K562 (cell line): ENCODE measurements at regions not wholly inside any gene's neighbourhood (a gene's known extent, or its start where the extent isn't known, plus 50 kb on each side); places are given as distances from the start of the nearest gene placed in this dataset.

ENCODE experiments used
- ATAC-seq: fragments of 200-7000 bp; cut with Tn5 transposase; 3 replicates; pipeline ENCODE4 v1.9.1; 2020; ENCODE audit warnings: moderate library complexity
- BruUV-seq: library from RNA; stranded (reverse); fragments of 400-500 nt; replicated peaks from 2 replicates; lab custom pipeline; 2021; lab: Mats Ljungman, UMichigan
- CTCF ChIA-PET: fragments of 300-600 bp; formaldehyde crosslinking; extraction: SDS; loops from one replicate; lab custom pipeline; 2021; ENCODE audit warnings: low intra/inter-chr PET ratio; lab: Yijun Ruan, JAX
- POLR2A ChIA-PET: fragments of 300-600, 350-650 bp; sonication (Branson Sonifier 250); formaldehyde crosslinking; extraction: SDS; loops from one replicate; lab custom pipeline; 2021; ENCODE audit warnings: antibody characterized with exemption, inconsistent platforms; lab: Yijun Ruan, JAX
- DNase-seq, 4 experiments: peaks; one replicate each; pipeline versions ENCODE4 v3.0.0 to v3.0.0-alpha.2; 2011 to 2018; ENCODE audit warnings: low spot score in 3 of 4, mixed read lengths in 3 of 4; ENCODE audit errors: extremely low read depth in 1 of 4
- FAIRE-seq: peaks from 2 replicates; lab custom pipeline; 2011; peaks lifted over from hg19 to GRCh38; lab: Jason Lieb, UNC
- H2AFZ ChIP-seq: 2 replicates; pipeline ENCODE4 v1.6.0; 2011; ENCODE audit warnings: low read depth, low read length, control low read depth, inconsistent platforms
- H3K27ac ChIP-seq: fragments of 200-600 bp; 3 replicates; pipeline ENCODE4 v1.8.0; 2011; ENCODE audit warnings: low read depth, mild to moderate bottlenecking, control low read depth, inconsistent platforms, low read length, moderate library complexity, mixed read lengths; ENCODE audit errors: extremely low read depth
- H3K27me3 ChIP-seq, 2 experiments: fragments of 300-600 bp in 1 of 2; 2 replicates in 1 of 2; 3 replicates in 1 of 2; pipeline versions ENCODE4 v1.6.0 to v1.8.0; 2011; ENCODE audit warnings: inconsistent platforms in 2 of 2, low read length in 2 of 2, mild to moderate bottlenecking in 1 of 2, mixed read lengths in 1 of 2, moderate library complexity in 1 of 2; ENCODE audit not compliant: control insufficient read depth in 2 of 2, insufficient read depth in 2 of 2
- H3K36me3 ChIP-seq: fragments of 300-600 bp; 3 replicates; pipeline ENCODE4 v1.8.0; 2011; ENCODE audit warnings: mild to moderate bottlenecking, low read length, inconsistent platforms; ENCODE audit not compliant: control insufficient read depth, insufficient read depth
- H3K4me1 ChIP-seq, 2 experiments: fragments of 200-600 bp in 1 of 2; replicated peaks in 1 of 2; 2 replicates in 1 of 2; 3 replicates in 1 of 2; pipeline versions ENCODE4 v1.5.1 to v1.8.0; 2011; ENCODE audit warnings: inconsistent platforms in 2 of 2, low read length in 2 of 2, mild to moderate bottlenecking in 1 of 2, mixed read lengths in 1 of 2, moderate library complexity in 1 of 2; ENCODE audit not compliant: control insufficient read depth in 2 of 2, insufficient read depth in 2 of 2
- H3K4me2 ChIP-seq: 2 replicates; pipeline ENCODE4 v1.6.1; 2011; ENCODE audit warnings: low read length, control low read depth, inconsistent platforms, mixed read lengths; ENCODE audit not compliant: insufficient read depth
- H3K4me3 ChIP-seq: fragments of 200-600 bp; sonication (generic), shearing (Covaris generic); 2 replicates; pipeline ENCODE4 v1.5.1; 2016; ENCODE audit warnings: control low read depth, inconsistent platforms
- H3K79me2 ChIP-seq: fragments of 200-600 bp; 3 replicates; pipeline ENCODE4 v1.8.0; 2011; ENCODE audit warnings: low read length, inconsistent platforms; ENCODE audit not compliant: control insufficient read depth, insufficient read depth
- H3K9ac ChIP-seq, 2 experiments: 2 replicates each; pipeline versions ENCODE4 v1.6.0 to v1.6.1; 2011; ENCODE audit warnings: low read depth in 2 of 2, low read length in 2 of 2, control low read depth in 1 of 2, inconsistent platforms in 1 of 2, mild to moderate bottlenecking in 1 of 2, mixed read lengths in 1 of 2; ENCODE audit not compliant: insufficient read depth in 1 of 2
- H3K9me1 ChIP-seq: one replicate; pipeline ENCODE4 v1.6.0; 2011; ENCODE audit warnings: inconsistent platforms, mild to moderate bottlenecking, low read length, moderate library complexity; ENCODE audit not compliant: control insufficient read depth, insufficient read depth
- H3K9me3 ChIP-seq: replicated peaks from 2 replicates; pipeline ENCODE4 v1.5.1; 2011; ENCODE audit warnings: low read depth, low read length, inconsistent platforms; ENCODE audit not compliant: control insufficient read depth, insufficient read depth
- H4K20me1 ChIP-seq: replicated peaks from 2 replicates; pipeline ENCODE4 v1.6.1; 2011; ENCODE audit warnings: low read length, inconsistent platforms, mixed read lengths; ENCODE audit not compliant: control insufficient read depth, insufficient read depth
- SPI1 ChIP-seq: IDR thresholded peaks from 2 replicates; pipeline ENCODE4 v1.6.1; 2011; ENCODE audit warnings: low read depth, low read length, control low read depth, borderline replicate concordance
- ZBTB17 ChIP-seq: fragments of 450-650 bp; formaldehyde crosslinking; IDR thresholded peaks from 2 replicates; pipeline ENCODE4 v1.4.0; 2020; ENCODE audit warnings: mild to moderate bottlenecking
- WGBS: fragments of 100-300 bp; shearing (Covaris generic); methylation state at CpG from one replicate; pipeline ENCODE4 v1.1.6; 2016; ENCODE audit warnings: low coverage, mixed read lengths; ENCODE audit not compliant: insufficient coverage; ENCODE audit errors: missing lambda C conversion rate; 5-methylcytosine and 5-hydroxymethylcytosine counted together
- in situ Hi-C: fragments of 300-500 bp; cut with MboI; formaldehyde crosslinking; loops from 4 replicates; pipeline ENCODE4 v1.15.0; 2018; ENCODE audit warnings: inconsistent platforms, mixed read lengths
- intact Hi-C: fragments of 100-400 bp; cut with micrococcal nuclease; formaldehyde crosslinking; loops from 2 replicates; pipeline ENCODE4 v1.14.2; 2022
- TF ChIP-seq, protein P1 (sequence below): fragments of 250-450 bp; sonication (Bioruptor Pico); IDR thresholded peaks from 2 replicates; pipeline ENCODE4 v1.4.0; 2020; ENCODE audit warnings: borderline replicate concordance

DNA sequence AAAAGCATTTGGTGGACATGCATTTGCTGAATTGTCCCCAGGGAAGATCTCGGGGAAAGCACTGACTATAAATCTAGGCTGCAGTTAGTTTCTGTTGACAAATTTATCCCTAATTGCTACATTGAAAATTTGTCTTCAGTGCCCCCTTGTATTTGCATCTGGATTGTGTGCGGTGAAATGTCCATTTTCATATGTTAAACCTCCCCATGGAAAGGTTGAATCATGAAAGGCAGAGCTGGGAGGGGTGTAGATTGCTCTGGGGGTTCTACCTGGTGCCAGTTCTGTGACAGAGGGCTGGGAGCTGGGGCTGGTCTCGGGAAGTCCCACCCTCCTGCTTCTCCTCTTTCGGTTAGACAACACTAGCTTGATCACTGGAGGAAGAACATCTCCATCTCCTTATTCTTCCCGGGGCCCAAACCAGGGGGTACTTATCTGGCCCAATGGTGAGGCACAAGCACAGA is 101.9 kb downstream of the GADD45G start (continued):
- TF ChIP-seq, protein P1, sequence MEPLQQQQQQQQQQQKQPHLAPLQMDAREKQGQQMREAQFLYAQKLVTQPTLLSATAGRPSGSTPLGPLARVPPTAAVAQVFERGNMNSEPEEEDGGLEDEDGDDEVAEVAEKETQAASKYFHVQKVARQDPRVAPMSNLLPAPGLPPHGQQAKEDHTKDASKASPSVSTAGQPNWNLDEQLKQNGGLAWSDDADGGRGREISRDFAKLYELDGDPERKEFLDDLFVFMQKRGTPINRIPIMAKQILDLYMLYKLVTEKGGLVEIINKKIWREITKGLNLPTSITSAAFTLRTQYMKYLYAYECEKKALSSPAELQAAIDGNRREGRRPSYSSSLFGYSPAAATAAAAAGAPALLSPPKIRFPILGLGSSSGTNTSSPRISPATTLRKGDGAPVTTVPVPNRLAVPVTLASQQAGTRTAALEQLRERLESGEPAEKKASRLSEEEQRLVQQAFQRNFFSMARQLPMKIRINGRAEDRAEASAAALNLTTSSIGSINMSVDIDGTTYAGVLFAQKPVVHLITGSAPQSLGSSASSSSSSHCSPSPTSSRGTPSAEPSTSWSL (CRISPR knock-in tag): no peak

DNA sequence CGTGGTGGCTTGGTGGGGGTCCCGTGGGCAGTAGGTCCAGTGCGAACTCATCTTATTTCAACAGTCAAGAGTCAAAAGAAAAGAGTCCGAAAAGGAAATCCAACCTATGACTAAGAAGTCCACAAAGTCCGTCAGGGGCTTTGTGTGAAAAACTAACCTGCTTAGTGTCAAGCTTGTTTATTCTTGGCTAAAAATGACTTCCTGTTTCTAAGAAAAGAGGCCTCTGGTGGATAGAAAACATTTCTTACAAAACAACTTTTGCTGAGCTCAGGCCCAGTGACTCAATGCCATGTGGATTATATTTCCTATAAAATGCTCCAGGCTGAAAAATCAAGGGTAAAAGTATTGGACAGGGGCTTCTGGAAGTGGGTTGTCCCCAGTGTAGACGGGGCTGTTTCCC is 105.9 kb downstream of the GADD45G start:
- no peaks in the 10 kb centered on the region for H3K9me1 ChIP-seq
- POLR2A ChIA-PET: interaction anchor here (1.4 kb wide), 1 partner anchor 15 kb away, joined by 4 read pairs; no protein-coding TSS in a partner anchor
- ATAC-seq: no peak

More for the DNA sequence above, 105.9 kb downstream of the GADD45G start:
- no peaks in the 10 kb centered on the region for H3K36me3 ChIP-seq
- H3K4me2 ChIP-seq: no peak overlapping the region
- no peaks in the 10 kb centered on the region for H3K4me1 ChIP-seq
- H3K4me3 ChIP-seq: no peak overlapping the region
- no peak overlapping the region for H2AFZ ChIP-seq
- CTCF ChIA-PET: no interaction called here
- H3K79me2 ChIP-seq: no peaks in the 10 kb centered on the region
- H3K27ac ChIP-seq: no peak overlapping the region
- intact Hi-C loops: no loop called here
- H3K27me3 ChIP-seq: no peaks in the 10 kb centered on the region; a peak in 1 of 5 replicates
- no peak for FAIRE-seq
- in situ Hi-C loops: no loop called here
- H3K9ac ChIP-seq: no peak overlapping the region
- 3% methylated on average over 6 of the region's 6 CpGs for WGBS
- H4K20me1 ChIP-seq: no peaks in the 10 kb centered on the region
- no TSS peak for BruUV-seq
- DNase-seq: no peak
- TF ChIP-seq SPI1 (peak; percentile 34; the same call in 1 of the 2 replicates), ZBTB17 (CRISPR knock-in tag) (no peak)
- no peaks in the 10 kb centered on the region for H3K9me3 ChIP-seq
